GM12892 (cell line): ENCODE measurements at regions not wholly inside any gene's neighbourhood (a gene's known extent, or its start where the extent isn't known, plus 50 kb on each side); places are given as distances from the start of the nearest gene placed in this dataset.

ENCODE experiments used
- POLR2A ChIP-seq: IDR thresholded peaks from 2 replicates; pipeline ENCODE4 v1.6.1; 2011; ENCODE audit warnings: low read depth, low read length, control low read depth
- POLR2AphosphoS5 ChIP-seq: IDR thresholded peaks from 2 replicates; pipeline ENCODE4 v1.6.1; 2011; ENCODE audit warnings: low read depth, low read length, control low read depth
- TAF1 ChIP-seq: IDR thresholded peaks from 2 replicates; pipeline ENCODE4 v1.6.1; 2011; ENCODE audit warnings: low read depth, mild to moderate bottlenecking, control low read depth, low read length, borderline replicate concordance

GRCh38 chr12:107242189-107242588, 148.8 kb upstream of the CRY1 start:
- TF ChIP-seq POLR2AphosphoS5 = no peak
- no peak for TF ChIP-seq POLR2A
- no peak for TF ChIP-seq TAF1
